SK-N-MC (cell line): ENCODE measurements at regions not wholly inside any gene's neighbourhood (a gene's known extent, or its start where the extent isn't known, plus 50 kb on each side); places are given as distances from the start of the nearest gene placed in this dataset.

Experiments used
- DNase-seq: peaks from one replicate; pipeline ENCODE4 v3.0.0-alpha.2; 2011; ENCODE audit warnings: low read depth, low spot score
- H3K27ac ChIP-seq: fragments of 200-600 bp; sonication (generic); 2 replicates; pipeline ENCODE4 v1.5.1; 2016; ENCODE audit warnings: mixed run types
- H3K36me3 ChIP-seq: fragments of 200-600 bp; sonication (generic); 2 replicates; pipeline ENCODE4 v1.6.1; 2017; ENCODE audit warnings: antibody characterized with exemption, low read length, mixed read lengths; ENCODE audit not compliant: insufficient read depth
- H3K4me3 ChIP-seq: fragments of 200-600 bp; sonication (generic); 2 replicates; pipeline ENCODE4 v1.5.1; 2016
- H3K9ac ChIP-seq: fragments of 200-600 bp; sonication (generic); 2 replicates; pipeline ENCODE4 v1.8.0; 2017; ENCODE audit warnings: mixed run types, mixed read lengths; ENCODE audit not compliant: insufficient read length
- H3K9me3 ChIP-seq: fragments of 200-600 bp; sonication (generic); 2 replicates; pipeline ENCODE4 v1.6.1; 2017; ENCODE audit warnings: low read depth, mild to moderate bottlenecking, antibody characterized with exemption, low read length, moderate library complexity, mixed read lengths
- EZH2 ChIP-seq: fragments of 200-600 bp; sonication (generic); IDR thresholded peaks from one replicate; pipeline ENCODE4 v1.6.1; 2017; ENCODE audit warnings: antibody characterized with exemption
- FOXP2 ChIP-seq: optimal IDR thresholded peaks from 2 replicates; pipeline ENCODE3; 2011; ENCODE audit warnings: mild to moderate bottlenecking, moderate library complexity; ENCODE audit not compliant: insufficient read depth; ENCODE audit errors: extremely low read length, control extremely low read depth
- POLR2AphosphoS5 ChIP-seq: IDR thresholded peaks from 2 replicates; pipeline ENCODE4 v1.6.1; 2012; ENCODE audit warnings: mild to moderate bottlenecking, low read depth, low read length, borderline replicate concordance

- no peak for DNase-seq
- Histone ChIP-seq H3K36me3 (no peaks in the 10 kb centered on the region), H3K4me3 (no peak overlapping the region), H3K9me3 (no peaks in the 10 kb centered on the region), H3K9ac (no peak overlapping the region), H3K27ac (no peak overlapping the region)
- no peak for TF ChIP-seq POLR2AphosphoS5
- no peak for TF ChIP-seq FOXP2
- TF ChIP-seq EZH2, result no peak
These were observed 281.4 kb upstream of the EDA2R start for GRCh38 chrX:66920296-66920695.

GRCh38 chrX:66919280-66919832, 280.5 kb upstream of the EDA2R start:
- TF ChIP-seq POLR2AphosphoS5, result no peak
- no peak for TF ChIP-seq FOXP2
- TF ChIP-seq EZH2, result no peak
- H3K9me3 ChIP-seq, result no peaks in the 10 kb centered on the region
- no peak overlapping the region for H3K27ac ChIP-seq
- no peak overlapping the region for H3K9ac ChIP-seq
- H3K36me3 ChIP-seq, result no peaks in the 10 kb centered on the region
- H3K4me3 ChIP-seq, result no peak overlapping the region
- DNase-seq, result peak; percentile 51

GRCh38 chrX:66918511-66918910, 279.6 kb upstream of the EDA2R start:
- Histone ChIP-seq H3K9me3 (no peaks in the 10 kb centered on the region), H3K9ac (no peak overlapping the region), H3K36me3 (no peaks in the 10 kb centered on the region), H3K27ac (no peak overlapping the region), H3K4me3 (no peak overlapping the region)
- TF ChIP-seq EZH2, result no peak
- TF ChIP-seq POLR2AphosphoS5, result no peak
- TF ChIP-seq FOXP2, result no peak
- no peak for DNase-seq

GRCh38 chrX:66915893-66916292, 277.0 kb upstream of the EDA2R start:
- no peak for TF ChIP-seq POLR2AphosphoS5
- no peak for TF ChIP-seq FOXP2
- TF ChIP-seq EZH2, result no peak
- no peak overlapping the region for H3K9ac ChIP-seq
- no peak overlapping the region for H3K27ac ChIP-seq
- no peak for DNase-seq
- no peak overlapping the region for H3K4me3 ChIP-seq
- H3K36me3 ChIP-seq, result no peaks in the 10 kb centered on the region
- no peaks in the 10 kb centered on the region for H3K9me3 ChIP-seq

GRCh38 chrX:66914080-66914479, 275.2 kb upstream of the EDA2R start:
- Histone ChIP-seq H3K9ac (no peak overlapping the region), H3K27ac (no peak overlapping the region), H3K4me3 (peak overlapping the region; percentile 24), H3K9me3 (no peaks in the 10 kb centered on the region), H3K36me3 (no peaks in the 10 kb centered on the region)
- DNase-seq, result peak; percentile 56
- TF ChIP-seq FOXP2 (no peak), EZH2 (no peak), POLR2AphosphoS5 (no peak)

GRCh38 chrX:66912417-66912816, 273.5 kb upstream of the EDA2R start:
- Histone ChIP-seq H3K27ac (no peak overlapping the region), H3K9ac (no peak overlapping the region), H3K36me3 (no peaks in the 10 kb centered on the region), H3K9me3 (no peaks in the 10 kb centered on the region), H3K4me3 (no peak overlapping the region)
- TF ChIP-seq FOXP2, result no peak
- TF ChIP-seq POLR2AphosphoS5, result no peak
- TF ChIP-seq EZH2, result no peak
- DNase-seq, result no peak

GRCh38 chrX:66902081-66902480, 263.2 kb upstream of the EDA2R start:
- Histone ChIP-seq H3K36me3 (no peaks in the 10 kb centered on the region), H3K4me3 (no peak overlapping the region), H3K9ac (no peak overlapping the region), H3K27ac (no peak overlapping the region), H3K9me3 (no peaks in the 10 kb centered on the region)
- no peak for TF ChIP-seq POLR2AphosphoS5
- no peak for DNase-seq

GRCh38 chrX:66900886-66901285, 262.0 kb upstream of the EDA2R start:
- H3K4me3 ChIP-seq, result no peak overlapping the region
- TF ChIP-seq EZH2 (no peak), POLR2AphosphoS5 (no peak)
- DNase-seq, result no peak
- no peaks in the 10 kb centered on the region for H3K9me3 ChIP-seq
- no peaks in the 10 kb centered on the region for H3K36me3 ChIP-seq
- no peak overlapping the region for H3K9ac ChIP-seq
- H3K27ac ChIP-seq, result no peak overlapping the region

GRCh38 chrX:66892004-66892403, 253.1 kb upstream of the EDA2R start:
- no peaks in the 10 kb centered on the region for H3K36me3 ChIP-seq
- no peak for TF ChIP-seq FOXP2
- DNase-seq, result no peak
- H3K9ac ChIP-seq, result no peak overlapping the region
- H3K27ac ChIP-seq, result no peak overlapping the region
- H3K9me3 ChIP-seq, result no peaks in the 10 kb centered on the region
- no peak overlapping the region for H3K4me3 ChIP-seq
